ENCODE measurements at regions not wholly inside any gene's neighbourhood (a gene's known extent, or its start where the extent isn't known, plus 50 kb on each side); places are given as distances from the start of the nearest gene placed in this dataset.

DNA sequence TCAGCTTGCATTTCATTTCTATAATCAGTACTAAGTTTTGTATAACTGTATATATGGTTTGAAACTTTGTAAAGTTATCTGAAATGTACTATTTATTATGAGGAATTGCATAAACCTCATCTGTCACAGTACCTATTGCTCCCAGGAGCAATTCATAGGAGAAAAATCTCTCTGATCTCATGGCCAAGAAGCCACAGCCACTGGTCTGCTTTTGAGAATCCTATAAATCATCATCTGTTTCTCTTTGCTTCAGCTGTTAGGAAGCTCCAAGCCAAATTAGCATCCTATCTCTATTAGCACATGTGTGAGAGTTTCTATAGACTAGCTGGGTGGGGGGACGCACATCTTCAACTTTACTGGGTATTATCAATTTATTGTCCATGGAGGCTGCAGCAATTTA is 210.3 kb downstream of the CYP26B1 start:
- H3K4me3 ChIP-seq (ENCODE audit: low read length) = no peak overlapping the region
- TF ChIP-seq, protein P1, sequence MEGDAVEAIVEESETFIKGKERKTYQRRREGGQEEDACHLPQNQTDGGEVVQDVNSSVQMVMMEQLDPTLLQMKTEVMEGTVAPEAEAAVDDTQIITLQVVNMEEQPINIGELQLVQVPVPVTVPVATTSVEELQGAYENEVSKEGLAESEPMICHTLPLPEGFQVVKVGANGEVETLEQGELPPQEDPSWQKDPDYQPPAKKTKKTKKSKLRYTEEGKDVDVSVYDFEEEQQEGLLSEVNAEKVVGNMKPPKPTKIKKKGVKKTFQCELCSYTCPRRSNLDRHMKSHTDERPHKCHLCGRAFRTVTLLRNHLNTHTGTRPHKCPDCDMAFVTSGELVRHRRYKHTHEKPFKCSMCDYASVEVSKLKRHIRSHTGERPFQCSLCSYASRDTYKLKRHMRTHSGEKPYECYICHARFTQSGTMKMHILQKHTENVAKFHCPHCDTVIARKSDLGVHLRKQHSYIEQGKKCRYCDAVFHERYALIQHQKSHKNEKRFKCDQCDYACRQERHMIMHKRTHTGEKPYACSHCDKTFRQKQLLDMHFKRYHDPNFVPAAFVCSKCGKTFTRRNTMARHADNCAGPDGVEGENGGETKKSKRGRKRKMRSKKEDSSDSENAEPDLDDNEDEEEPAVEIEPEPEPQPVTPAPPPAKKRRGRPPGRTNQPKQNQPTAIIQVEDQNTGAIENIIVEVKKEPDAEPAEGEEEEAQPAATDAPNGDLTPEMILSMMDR (conservative IDR thresholded peaks at IDR 0.05; ENCODE audit: low read depth, low read length) = no peak
- no peak for DNase-seq (ENCODE audit: low read depth)

DNA sequence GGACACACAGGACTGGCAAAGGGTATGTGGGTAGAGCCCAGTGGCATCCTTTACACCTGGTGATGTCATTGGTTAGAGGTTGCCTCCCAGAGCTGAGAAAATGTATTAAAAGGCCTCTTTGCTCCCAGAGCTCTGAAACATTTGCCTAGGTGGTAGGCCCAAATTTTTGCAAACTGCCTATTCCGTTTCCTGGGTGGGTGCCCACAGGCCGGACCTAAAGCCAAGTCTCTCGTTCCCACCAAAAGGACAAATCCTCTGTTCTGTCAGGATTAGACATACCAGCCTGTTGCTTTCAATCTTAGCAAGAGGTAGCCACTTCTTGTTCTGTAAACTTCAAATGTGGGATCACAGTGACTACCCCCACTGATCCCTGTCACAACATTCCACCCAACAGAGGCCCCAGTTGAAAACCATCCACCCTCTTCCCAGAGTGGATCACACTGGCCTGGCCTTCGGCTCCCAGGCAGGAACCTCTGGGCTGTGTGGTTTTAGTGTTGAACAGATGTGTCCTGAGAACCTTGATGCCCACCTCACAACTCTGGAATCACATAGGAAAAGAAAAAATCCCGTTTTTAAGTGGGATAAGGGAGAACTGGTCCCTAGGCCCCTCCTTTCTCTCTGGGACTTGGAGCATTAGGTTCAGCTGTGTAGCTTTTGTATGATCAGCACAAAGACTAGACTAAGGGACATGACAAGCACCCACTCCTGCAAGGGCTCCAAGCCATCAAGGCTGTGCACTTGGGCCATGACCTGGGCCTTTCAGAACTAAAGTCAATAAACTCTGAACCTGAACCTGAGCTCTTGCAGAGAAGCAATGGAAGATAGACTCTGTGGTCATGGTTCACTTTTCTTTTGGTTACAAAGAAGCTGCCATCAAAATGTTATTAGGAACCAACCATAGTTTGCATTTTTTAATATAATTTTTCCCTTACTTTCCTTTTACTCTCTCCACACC is 211.3 kb downstream of the CYP26B1 start:
- TF ChIP-seq, protein P1 (conservative IDR thresholded peaks at IDR 0.05; ENCODE audit: low read depth, low read length) = no peak
- DNase-seq (ENCODE audit: low read depth) = no peak
- H3K4me3 ChIP-seq (ENCODE audit: low read length) = no peak overlapping the region

DNA sequence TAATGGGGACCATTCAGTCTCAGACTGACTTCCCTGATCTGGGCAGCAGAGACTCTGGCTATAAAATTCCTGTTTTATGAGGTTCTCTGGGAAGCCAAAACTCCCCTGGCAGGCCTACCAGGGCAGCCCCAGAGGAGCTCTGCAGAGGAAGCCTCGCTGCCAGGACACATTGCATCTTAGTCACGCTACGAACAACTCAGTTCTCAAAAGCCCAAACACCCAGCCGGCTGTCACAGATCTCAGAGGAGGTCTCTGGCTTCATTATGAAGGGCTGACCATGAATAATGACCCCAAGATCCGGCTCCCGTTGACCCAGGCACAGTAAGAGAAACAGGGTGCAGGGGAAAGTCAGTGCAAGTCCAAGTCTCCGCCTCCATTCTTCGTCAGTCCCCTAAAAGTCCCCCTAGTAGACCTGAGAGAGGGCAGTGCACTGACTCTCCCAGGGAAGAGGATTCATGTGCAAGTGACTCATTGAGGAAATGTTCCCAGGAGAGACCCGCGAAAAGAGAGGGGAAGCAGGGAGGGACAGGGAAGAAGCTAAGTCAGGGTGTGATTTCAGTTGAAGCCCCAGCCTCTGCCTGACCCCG is 212.3 kb downstream of the CYP26B1 start:
- TF ChIP-seq, protein P1 (conservative IDR thresholded peaks at IDR 0.05; ENCODE audit: low read depth, low read length) = no peak
- no peak for DNase-seq (ENCODE audit: low read depth)
- H3K4me3 ChIP-seq (ENCODE audit: low read length) = no peak overlapping the region

DNA sequence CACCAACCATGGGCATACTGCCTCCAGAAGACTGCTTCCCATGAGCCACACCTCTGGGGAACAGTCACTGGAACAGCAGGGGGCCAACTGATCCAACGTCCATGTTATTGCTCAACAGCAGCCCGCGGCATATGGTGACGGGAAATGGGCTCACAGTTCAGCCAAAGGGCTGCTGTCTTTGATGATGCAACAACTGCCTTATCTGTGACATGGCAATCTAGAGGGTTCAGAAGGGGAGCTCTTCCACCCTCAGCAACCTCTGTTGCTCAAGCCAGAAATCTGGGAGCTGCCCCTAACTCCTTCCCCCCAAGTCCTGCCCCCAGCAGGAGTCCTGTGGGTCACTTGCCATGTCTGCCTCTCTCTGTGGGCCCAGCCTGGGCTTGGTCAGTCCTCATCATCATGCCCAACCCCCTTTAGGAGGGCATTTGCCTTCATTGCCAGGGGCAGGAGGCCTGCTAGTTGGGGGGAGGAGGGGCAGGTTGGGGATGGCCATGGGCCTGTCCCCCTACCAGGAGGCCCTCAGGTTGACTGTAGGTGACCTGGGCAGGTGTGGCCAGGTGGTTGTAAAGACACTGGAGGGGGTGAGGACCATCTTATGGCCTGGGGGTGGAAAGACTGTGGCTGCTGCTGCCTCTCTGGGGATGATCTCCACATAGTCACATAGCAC is 212.9 kb downstream of the CYP26B1 start:
- no peak for DNase-seq (ENCODE audit: low read depth)
- TF ChIP-seq, protein P1 (conservative IDR thresholded peaks at IDR 0.05; ENCODE audit: low read depth, low read length) = no peak
- H3K4me3 ChIP-seq (ENCODE audit: low read length) = no peak overlapping the region

DNA sequence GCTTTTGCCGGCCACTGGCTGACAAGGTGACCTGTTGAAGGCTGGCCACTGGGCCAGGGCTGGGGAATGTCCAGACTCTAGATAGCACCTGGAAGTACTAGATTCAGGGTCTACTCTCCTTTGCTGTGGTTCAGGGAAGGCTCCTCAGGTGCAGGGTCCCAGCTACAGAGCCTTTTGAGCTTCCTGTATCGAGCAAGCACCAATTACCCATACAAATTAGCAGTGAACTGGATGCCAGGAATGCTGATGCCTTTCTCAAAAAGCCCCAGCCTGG is 213.4 kb downstream of the CYP26B1 start:
- TF ChIP-seq, protein P1 (conservative IDR thresholded peaks at IDR 0.05; ENCODE audit: low read depth, low read length) = no peak
- no peak overlapping the region for H3K4me3 ChIP-seq (ENCODE audit: low read length)
- DNase-seq (ENCODE audit: low read depth) = no peak

DNA sequence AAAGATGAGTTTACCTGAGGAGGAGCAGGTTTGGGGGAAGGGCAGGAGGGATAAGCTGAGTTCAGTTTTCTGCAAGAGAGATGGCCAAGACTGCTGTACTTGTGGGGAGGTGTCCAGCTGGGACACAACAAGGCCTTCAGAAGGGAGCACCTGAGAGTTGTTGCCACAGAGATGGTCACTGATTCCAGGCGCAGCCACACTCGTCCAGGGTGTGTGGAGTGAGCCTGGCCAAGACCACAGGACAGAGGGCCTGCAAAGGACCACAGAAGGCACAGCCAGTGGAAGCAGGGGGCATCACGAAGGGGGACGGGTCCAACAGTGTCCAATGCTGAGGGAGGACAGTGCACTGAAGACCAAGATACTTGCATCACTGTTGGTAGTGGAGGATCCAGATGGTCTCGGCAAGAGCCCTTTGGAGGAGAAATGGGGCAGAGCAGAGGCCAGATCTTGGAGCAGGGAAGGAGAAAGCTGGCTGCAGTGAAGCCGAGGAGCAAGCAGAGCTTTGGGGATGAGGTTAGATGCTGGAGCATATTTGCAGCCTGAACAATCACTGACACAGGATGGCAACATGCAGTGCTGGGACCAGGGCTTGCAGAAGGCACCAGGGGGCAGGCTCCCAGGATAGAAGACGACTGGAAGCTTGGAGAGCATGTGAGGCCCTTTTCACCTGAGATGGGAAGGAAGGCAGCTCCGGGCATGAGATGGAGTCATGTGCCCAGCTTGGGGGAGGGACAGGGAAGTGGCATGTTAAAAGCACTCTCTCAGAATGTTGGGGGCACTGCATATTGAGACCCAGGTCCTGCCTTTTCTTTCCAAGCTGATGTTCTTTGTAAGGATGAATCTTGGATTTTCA is 214.0 kb downstream of the CYP26B1 start:
- DNase-seq (ENCODE audit: low read depth) = no peak
- TF ChIP-seq, protein P1 (conservative IDR thresholded peaks at IDR 0.05; ENCODE audit: low read depth, low read length) = peak; percentile 61
- no peak overlapping the region for H3K4me3 ChIP-seq (ENCODE audit: low read length)

Data from retinal pigment epithelial cell (primary cell).